Stimulated activated CD8-positive, alpha-beta memory T cell treated with anti-CD3 and anti-CD28 coated beads, Interleukin-12 subunit alpha, Interleukin-12 subunit beta, amount 100 ng/mL, for 1 hour (primary cell): ENCODE measurements at regions not wholly inside any gene's neighbourhood (a gene's known extent, or its start where the extent isn't known, plus 50 kb on each side); places are given as distances from the start of the nearest gene placed in this dataset.
"Not testable (repeated sequence)": the region's sequence is repeated elsewhere in the genome, so short reads cannot be mapped to it uniquely, and the experiment has no call there.

Experiments
- DNase-seq: peaks from one replicate; pipeline ENCODE4 v3.0.0-alpha.2; 2020; ENCODE audit warnings: low read depth

DNA sequence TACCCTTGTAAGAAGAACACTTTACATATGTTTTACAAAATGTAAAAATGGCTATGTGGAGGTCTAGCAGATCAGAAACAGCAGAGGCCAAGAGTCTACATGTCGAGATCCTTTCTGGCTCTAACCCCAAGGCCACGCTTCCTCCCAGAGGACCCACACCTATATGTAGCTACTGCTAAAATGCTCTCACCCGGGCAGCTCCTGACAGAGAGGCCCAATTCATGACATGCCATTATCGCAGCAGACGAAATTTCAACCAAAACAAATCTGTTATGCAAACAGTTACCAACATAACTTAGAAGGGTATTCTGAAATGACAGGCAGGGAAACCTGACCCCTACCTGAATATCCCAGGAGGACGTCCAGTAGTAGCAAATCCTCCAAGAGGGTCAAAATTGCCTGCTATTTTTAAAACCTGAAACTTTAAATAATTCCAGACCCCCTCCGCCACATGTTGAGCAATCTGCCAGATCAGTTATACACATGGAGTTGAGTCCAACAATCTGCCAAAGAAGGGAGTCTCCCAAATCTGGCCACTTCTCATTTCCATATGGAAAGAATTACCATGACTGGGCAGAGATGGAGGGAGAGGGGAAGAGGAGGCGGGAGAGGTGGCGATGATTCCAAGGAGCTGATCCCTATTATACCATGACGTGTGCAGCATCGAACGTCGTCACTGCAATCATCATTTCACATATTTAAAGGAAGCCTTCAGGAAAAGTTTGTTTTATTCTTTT, 192.9 kb upstream of the TBL1X start:
- DNase-seq, result no peak

DNA sequence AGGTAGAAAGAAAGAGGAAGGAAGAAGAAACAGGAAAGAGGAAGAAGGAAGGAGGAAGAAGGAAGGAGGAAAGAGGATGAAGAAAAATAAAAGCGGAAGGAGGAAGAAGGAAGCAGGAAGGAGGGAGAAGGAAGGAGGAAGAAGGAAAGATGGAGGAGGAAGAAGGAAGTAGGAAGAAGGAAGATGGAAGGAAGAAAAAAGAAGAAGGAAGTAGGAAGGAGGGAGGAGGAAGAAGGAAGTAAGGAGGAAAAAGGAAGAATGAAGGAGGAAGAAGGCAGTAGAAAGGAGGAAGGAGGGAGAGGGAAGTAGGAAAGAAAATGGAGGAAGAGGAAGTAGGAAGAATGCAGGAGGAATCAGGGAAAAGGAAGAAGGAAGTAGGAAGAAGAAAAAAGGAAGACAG, 191.1 kb upstream of the TBL1X start:
- no peak for DNase-seq

DNA sequence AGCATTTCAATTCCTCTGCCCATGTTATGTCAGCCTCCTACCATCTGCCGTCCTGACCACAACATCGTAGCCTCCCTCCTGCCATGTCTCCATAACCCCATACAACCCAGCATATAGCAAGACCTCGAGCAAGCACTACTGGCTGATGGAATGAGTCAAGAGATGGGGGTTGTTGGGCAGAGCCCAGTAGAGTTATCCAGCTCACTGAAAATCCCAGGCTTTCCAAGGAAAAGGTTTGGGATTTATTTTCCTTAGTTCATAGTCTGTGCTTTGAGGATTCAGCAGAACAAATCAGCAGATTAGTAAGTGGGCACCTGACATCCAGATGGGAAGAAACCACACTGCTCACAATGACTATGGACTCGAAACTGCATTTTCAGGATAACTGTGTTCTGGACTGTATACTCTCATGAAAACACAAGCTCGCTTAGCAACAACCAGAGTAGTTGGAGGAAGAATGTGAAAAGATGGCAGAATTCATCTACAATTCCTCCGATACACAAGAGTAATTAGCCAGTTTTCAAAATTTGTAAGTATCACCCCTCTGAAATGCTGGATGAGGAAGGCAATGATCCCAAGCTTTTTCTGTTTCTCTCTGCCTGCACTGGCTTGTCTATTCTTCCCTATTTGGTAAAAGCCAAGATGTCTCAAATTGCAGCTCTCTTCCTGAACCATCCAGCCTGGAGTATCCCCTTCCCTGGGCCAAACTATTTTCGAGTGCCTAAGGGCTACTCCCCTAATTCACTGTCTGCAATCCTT, 186.2 kb upstream of the TBL1X start:
- DNase-seq, result no peak

DNA sequence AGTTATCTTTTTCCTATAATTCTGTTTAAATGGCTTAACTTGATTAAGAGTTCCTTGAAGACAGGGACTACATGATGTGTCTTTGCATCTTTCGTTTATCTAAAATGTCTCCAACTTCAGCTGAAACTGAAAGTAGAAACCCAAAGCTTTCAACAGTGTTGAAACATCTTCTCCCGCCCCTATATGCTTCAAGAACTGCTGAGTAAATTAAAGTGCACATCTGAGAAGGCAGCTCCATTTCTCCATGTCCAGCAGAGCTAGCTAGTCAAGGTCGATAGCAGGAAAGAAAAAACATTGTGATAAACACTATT, 185.7 kb upstream of the TBL1X start:
- no peak for DNase-seq

DNA sequence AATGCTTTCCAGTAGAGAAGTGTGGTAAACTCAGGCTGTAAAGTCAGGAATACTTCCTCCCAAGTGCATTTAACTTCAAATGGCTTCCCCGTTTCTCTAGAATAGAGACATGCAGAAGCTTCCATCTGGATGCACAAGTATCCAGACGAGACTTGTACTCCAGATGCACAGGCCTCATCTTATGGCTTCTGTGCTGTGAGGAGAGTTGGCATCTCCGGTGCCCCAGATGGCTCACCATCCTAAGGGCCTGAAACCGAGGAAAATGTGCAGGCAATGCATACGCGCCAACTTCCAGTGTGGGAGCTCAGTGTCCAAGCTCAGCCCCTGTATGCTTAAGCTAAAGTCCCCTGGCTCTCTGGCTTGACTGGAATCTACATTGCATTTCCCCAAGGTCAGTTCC, 184.0 kb upstream of the TBL1X start:
- no peak for DNase-seq

DNA sequence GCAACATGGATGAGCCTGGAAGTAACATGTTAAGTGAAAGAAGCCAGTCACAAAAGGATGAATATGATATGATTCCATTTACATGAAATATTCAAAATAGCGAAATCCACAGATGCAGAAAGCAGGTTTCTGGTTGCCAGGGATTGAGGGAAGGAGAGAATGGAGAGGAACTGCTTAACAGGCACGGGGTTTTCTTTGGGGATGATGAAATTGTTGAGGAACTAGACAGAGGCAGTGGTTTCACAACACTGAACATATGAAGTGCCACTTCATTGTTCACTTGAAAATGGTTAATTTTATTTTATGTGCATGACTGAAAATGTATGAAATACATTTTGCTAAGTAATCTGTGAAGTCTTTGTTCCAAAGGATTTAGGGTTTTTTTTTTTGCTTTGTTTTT, 182.5 kb upstream of the TBL1X start:
- DNase-seq, result no peak

DNA sequence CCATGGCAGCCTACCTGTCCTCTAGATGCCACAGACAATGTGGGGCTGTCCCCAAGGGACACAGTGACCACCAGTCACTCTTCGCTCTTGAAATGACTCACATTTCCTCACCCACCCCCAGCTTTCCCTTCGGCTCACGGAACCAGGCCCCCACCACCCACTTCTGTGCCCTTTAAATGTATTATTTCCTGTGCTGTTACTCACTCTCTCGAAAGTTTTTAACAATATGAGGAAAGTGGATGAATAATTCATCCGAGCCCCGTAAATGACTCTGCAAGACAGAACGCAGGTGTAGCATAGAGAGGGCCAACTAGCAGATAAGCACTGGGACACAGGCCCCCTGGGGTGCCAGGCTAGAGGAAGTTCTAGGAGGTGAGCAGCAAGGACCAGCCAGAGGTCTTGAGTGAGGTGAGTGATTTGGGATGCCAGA, 179.5 kb upstream of the TBL1X start:
- DNase-seq, result no peak

DNA sequence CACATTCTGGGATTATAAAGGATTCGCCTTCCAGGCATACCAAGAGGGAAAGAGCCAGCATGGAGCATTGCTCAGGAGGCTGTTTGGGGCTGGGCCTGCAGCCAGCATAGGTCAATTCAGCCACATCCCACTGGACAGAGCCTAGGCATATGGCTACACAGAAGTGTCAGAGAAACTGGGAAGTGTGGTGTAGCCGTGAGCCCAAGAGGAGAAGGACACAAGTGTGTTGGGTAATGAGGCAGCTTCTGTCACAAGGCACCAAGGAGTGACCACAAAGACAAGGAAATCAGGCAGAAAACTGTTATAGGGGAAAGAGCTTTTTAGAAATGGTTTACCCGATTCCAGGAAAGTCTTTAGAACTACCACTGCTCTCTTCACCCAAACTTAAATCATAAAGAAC, 178.6 kb upstream of the TBL1X start:
- DNase-seq, result no peak

DNA sequence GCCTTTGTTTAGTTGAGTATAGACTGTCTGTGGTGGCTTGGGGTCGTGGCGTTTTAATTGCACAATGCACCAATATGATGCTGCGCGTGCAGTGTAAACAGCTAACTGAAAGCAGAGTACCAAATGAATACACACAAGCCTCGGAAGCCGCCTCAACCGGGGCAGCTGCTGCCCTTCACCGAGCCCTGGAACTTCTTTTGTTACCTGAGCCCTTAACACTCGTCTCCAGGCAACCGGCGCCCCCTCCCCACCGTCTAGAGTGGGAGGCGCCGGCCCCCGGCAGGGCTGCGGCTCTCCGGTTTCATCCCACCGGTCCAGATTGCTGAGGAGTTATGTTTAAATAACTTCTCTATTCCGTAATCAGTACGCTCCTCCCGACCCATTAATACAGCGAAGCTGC, 173.2 kb upstream of the TBL1X start:
- no peak for DNase-seq

DNA sequence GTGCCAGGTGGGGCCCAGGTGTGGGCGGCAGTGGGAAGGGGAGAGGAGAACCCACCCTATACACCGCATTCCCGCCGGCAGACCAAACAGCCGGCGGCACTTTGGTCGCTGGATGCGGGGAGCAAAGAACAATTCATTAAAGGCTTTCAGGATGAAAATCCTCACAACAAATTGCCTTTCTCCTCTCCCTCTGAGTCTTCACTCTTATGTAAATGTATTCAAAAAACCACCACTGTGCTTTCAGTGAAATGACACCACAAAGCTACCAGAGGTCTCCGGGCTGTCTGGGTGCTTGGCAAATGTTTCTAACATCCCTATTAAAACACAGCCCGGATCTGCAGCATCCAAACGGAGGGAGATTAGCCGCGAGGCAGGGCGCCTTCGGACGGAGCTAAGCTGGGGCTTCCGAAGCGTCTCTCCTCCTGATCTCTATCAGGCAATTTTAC, 171.8 kb upstream of the TBL1X start:
- DNase-seq, result no peak

DNA sequence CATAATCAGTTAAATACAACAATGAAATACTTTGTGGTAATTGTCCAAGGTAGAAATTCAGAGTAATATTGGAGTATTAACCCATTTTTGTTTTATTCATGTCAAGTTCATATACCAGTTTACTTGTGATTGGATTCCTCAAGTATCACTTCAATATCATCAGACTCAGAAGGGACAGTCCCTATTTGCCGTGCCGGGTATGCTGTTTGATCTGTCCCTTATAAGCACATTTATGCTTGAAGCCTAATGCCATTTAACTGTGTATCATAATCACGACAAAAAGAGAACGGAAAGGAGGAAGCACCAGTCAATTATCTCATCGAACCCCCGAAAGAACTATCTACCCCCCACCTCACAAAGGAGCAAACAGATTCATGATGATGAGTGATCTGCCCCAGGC, 171.0 kb upstream of the TBL1X start:
- DNase-seq, result no peak

DNA sequence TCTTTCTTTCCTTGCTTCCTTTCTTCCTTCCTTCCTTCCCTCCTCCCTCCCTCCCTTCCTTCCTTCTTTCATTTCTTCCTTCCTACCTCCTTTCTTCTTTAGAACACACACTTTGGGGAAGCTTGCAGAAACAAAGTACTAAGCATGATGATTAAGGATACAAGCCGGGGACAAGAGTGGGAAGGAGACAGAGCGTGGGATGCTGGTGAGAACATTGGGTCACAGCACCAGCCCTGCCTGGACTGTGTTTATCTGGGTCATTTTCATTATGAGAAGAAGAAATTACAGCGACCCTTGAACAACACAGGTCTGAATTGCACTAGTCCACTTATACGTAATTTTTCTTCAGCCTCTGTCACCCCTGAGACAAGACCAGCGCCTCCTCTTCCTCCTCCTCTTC, 169.3 kb upstream of the TBL1X start:
- no peak for DNase-seq

DNA sequence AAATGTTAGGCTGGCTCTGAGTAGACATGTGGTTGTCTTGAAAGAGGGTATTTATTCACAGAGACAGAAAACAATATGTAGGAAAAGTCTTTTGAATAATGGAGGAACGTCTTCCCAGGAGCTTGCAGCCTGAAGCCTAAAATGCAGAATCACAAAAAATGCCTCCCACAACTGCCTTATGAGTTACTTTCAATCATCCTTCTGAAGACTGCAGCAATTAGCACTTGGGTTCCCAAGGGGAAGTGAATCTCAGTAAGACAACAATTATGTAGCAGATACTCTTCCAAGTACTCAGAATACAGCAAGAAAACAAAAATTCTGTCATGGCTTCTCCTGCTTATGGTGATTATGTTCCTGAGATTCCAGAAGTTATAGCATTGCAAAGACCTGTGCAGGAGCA, 166.6 kb upstream of the TBL1X start:
- no peak for DNase-seq

DNA sequence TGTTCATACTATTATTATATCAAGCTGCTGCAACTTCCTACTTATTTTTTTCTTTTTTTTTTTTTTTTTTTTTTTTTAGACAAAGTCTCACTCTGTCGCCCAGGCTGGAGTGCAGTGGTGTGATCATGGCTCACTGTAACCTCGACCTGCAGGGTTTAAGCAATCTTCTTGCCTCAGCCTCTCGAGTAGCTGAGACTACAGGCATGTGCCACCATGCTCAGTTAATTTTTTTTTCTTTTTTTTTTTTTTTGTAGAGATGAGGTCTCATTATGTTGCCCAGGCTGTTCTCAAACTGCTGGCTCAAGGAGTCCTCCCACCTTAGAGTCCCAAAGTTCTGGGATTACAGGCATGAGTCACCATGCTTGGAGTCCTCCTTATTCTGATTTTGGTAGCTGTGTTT, 165.2 kb upstream of the TBL1X start:
- not testable (repeated sequence) for DNase-seq

DNA sequence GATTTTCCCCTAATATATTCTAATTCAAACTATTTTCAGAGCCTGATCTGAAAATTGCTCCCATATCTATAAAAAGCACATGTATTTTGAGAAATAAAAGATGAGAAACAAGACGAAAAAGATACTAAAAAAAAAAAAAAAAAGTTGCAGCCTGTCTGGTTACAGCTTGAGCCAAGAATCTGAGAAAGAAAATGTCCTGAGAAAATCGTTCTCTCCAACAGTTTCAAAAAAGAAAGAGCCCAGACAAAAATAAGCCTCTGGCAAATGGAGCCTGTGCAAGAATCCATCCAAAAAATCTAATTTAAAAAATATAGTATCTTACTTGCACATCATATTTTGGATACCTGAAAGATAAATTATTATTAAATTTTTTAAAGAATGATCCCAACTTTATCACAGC, 163.0 kb upstream of the TBL1X start:
- no peak for DNase-seq

DNA sequence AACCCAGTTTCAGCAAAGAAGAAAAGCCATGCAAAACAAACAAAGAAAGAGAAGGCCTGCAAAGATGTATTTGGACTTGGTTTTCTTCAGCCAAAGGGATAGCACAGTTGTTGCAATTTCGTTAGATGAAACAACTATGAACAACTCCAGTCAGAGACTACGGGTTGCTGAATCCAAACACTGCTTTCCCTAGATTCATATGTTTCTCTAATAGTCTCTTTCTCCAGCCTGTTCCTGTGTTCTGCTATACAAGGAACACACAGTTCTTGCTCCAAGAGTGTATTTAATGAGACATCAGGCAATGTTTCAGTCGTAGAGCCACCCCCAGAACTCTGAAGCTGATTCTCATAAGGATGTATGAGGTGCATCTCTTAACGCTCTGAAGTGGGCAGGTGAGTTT, 162.5 kb upstream of the TBL1X start:
- DNase-seq, result no peak

DNA sequence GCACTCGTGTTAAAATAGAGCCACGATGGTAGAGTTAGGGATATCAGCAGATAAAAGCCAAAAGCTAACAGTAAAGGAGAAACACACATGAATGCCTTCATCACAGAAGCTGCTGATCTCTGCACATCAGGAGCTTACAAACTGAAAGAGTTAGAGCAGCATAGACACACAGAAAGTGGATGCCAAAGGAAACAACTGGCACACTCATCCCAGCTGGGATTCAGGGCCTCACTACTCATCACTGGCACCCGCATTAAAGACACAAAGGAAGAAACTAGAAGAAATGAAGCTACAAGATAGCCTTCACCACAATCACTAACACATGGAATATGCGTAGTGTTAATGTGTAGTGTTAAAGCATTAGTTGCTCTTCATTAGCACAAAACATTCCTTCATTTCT, 156.4 kb upstream of the TBL1X start:
- no peak for DNase-seq

DNA sequence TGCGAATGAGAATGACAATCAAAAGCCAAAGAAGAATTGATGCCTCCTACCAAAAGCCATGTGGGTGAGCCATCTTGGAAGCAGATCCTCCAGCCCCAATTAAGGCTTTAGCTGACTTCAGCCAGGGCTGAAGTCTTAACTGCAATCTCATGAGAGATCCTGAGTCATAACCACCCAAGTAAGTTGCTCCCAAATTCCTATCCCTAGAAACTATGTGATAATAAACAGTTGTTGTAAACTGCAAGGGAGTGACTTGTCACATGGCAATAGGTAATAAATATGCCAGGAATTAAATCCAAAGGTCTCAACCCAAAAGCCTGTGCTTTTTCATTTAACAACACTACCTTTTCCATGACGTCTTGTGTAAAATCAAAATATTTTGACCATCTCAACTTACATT, 154.2 kb upstream of the TBL1X start:
- no peak for DNase-seq

DNA sequence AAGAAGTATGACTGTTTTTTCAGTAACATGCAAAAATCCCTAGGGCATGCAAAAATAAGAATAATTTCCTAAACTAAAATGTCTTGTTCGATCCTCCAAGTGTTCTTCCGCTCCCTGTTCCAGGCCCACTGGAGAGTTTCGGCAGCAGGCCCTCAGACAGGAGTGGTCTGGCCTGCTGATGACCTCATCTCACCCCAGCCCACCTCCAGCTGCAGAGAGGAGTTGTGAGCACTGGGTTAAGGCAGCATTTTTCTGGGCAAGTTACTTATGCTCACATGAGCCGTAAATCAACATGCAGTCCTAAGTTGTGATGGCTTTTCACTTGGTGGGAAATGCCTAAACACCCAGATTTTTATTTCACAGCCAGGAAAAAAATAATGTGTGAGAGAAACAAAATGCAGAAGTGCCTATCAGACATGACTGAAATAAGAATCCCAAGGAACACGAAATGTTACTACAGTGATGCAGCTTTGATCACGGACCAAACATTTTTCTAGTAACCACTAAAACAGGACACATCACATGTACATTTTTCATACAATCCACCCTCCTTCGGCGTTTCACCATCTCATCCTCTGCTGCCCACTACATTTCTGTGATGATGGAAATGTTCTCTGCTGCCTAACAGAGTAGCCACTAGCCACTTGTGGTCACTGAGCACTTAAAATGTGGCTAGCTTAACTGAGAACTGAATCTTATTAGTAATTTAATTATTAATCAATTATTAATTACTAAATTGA, 153.3 kb upstream of the TBL1X start:
- no peak for DNase-seq

DNA sequence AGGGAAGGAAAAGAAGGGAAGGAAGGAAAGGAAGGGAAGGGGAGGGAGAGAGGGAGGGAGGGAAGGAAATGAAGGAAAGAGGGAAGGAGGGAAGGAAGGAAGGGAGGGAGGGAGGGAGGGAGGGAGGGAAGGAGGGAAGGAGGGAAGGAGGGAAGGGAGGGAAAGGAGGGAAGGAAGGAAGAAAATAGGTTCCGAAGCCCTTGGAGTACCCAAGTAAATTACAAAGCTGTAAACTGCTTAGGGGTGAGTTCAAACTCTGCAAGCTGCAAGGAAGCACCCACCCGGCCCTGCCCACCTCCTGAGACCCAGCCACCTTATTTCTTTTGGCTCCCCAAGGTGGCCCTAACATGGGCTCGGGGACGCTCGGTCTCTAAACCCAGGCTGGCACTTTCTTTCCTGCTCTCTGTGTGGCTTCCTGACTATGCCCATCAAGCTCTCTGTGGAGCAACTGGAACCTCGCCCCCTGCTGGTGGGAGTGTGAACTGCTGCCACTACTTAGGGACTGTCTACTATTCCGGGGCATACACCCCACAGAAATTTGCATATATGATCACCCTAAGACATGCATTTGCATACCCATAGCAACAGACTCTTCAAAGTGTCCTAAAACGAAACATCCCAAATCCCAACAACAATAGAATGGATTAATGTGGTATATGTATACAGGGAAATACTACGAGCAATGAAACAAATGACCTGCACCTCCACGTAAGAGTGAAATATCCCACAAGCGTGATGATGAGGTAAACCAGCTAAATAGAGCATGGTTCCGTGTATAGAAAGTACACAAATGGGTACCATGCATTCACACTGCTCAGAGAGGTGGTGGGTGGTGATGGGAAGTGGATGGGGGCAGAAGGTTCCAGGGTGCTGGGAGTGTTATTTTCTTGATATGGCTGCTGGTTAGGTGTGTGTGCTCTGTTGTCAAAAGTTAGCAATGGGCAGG, 151.7 kb upstream of the TBL1X start:
- peak; percentile 58 for DNase-seq

DNA sequence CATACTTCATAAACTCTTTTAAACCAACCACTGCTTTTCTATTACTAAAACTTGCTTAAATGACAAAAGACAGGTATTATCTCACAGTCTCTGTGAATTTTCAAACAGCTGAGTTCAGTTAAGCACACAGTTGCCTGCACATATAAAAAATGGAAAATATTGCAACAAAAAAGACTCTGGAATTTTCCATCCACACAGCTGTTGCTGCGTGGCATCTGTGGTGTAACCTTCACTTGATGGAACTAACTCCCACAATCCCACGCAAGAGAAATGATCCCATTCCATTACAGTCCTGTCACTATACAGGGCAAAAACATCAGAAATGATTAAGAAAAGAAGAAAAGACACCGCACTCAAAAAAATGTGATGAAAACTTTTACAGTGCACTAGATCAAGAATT, 149.8 kb upstream of the TBL1X start:
- DNase-seq, result no peak

DNA sequence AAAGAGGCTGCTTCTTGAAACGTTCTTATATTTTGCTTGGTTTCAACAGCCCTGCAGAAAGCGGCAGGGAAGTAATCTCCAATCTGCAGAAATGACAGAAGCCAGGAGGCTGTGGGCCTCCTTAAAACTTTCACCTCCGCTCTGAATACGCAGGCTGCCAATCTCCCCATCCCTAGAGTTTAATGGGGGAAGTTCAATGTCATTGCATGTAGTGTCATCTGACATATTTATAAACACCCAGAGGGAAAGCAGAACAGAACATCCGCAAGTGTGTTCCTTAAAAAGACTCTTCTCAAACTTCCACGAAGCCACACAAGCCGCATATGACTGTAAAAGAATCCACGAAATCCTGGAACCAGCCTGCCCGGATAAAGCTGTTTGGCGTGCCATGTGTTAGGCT, 148.8 kb upstream of the TBL1X start:
- no peak for DNase-seq
